Activated naive CD4-positive, alpha-beta T cell treated with anti-CD3 and anti-CD28 coated beads, Interleukin-2, amount 50 U/mL, for 24 hours (primary cell): ENCODE measurements at regions not wholly inside any gene's neighbourhood (a gene's known extent, or its start where the extent isn't known, plus 50 kb on each side); places are given as distances from the start of the nearest gene placed in this dataset.

Experiments
- H3K27ac Mint-ChIP-seq: one replicate; pipeline ENCODE4 v1.8.0; 2021; ENCODE audit warnings: mild to moderate bottlenecking, mixed read lengths
- H3K27me3 Mint-ChIP-seq: one replicate; pipeline ENCODE4 v1.8.0; 2021; ENCODE audit warnings: mixed read lengths
- H3K36me3 Mint-ChIP-seq: one replicate; pipeline ENCODE4 v1.8.0; 2021; ENCODE audit warnings: mixed read lengths
- H3K4me1 Mint-ChIP-seq: one replicate; pipeline ENCODE4 v1.8.0; 2021; ENCODE audit warnings: mixed read lengths
- H3K4me3 Mint-ChIP-seq: one replicate; pipeline ENCODE4 v1.8.0; 2021; ENCODE audit warnings: mild to moderate bottlenecking, mixed read lengths
- H3K9me3 Mint-ChIP-seq: one replicate; pipeline ENCODE4 v1.8.0; 2021; ENCODE audit warnings: mixed read lengths

DNA sequence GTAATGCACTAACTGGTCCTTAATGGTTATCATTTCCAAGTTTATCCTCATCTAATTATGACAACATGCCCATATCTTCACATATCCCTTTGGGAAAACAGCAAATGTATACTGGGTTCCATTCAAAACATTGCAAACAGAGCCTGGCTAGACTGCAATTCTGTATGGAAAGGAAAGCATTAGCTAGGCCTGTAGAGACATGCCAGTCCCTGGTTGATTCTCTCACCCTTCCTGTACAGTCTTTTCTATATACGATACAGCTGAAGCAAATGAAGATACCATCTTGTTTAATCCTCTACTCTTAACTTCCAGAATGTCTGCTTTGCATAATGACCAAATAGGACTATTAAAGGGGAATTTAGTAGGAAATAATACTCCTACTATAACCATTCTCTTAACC lies 294.4 kb upstream of the MC4R start:
- no peak overlapping the region for H3K4me3 Mint-ChIP-seq
- no peak overlapping the region for H3K27ac Mint-ChIP-seq
- H3K9me3 Mint-ChIP-seq: no peaks in the 10 kb centered on the region
- no peaks in the 10 kb centered on the region for H3K4me1 Mint-ChIP-seq
- H3K27me3 Mint-ChIP-seq: no peaks in the 10 kb centered on the region
- no peaks in the 10 kb centered on the region for H3K36me3 Mint-ChIP-seq

DNA sequence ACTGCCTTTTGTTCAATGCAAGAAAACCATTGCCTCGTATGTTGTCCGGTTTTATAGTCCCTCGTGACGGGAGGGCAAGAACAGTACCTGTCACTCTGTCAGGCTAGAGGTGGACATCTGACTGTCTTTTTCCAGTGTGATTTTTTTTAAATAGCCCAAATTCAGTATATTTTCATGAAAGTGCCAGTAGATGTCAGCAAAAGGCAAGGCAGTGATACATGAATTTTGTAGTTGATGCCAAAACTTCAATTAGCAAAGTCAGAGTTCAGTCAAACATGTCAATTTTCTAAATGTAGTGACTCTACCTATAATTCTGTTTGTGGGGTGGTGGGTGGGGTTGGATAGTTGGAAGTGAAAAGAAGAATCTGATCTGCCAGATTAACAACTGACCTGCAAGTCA lies 296.0 kb upstream of the MC4R start:
- no peak overlapping the region for H3K27ac Mint-ChIP-seq
- no peaks in the 10 kb centered on the region for H3K9me3 Mint-ChIP-seq
- no peaks in the 10 kb centered on the region for H3K27me3 Mint-ChIP-seq
- H3K4me3 Mint-ChIP-seq: no peak overlapping the region
- H3K36me3 Mint-ChIP-seq: no peaks in the 10 kb centered on the region
- no peaks in the 10 kb centered on the region for H3K4me1 Mint-ChIP-seq

DNA sequence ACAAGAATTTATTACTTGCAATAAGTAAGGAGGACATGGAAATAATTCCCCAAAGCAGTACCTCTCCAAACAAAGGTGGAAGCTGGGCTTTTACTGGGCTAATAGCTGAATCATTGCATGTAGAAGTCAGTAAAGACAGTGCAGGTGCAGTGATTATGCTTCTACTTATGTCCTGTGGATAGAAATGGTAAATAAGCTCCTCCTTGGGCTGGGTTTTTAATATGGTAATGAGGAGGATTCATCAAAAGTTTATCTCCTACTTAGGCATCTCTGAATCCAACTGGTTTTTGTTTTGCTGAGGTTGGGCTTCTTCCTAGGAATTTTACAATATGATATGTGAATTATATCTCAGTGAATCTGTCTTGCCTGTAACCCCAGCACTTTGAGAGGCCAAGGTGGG lies 297.4 kb upstream of the MC4R start:
- Mint-ChIP-seq H3K36me3 (no peaks in the 10 kb centered on the region), H3K27ac (no peak overlapping the region), H3K27me3 (no peaks in the 10 kb centered on the region), H3K4me3 (no peak overlapping the region), H3K9me3 (no peaks in the 10 kb centered on the region), H3K4me1 (no peaks in the 10 kb centered on the region)

DNA sequence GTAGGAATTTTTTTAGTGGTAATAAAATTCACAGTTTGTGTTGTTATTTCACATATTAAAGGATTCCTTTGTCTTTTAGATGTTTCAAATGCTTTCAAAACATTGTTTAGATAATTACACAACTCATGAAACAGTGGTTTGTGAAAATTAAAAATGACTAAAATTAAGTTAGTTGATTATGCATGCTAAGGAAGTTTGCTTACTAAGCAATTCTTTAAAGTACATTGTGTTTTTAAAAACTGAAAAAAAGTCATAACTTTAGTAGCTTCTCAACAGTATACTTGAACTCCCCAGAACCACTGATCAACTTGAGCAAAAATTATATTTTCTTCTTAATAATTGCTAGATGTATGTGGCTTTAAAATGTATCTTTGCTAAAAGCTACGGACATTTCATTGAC lies 298.4 kb upstream of the MC4R start:
- no peak overlapping the region for H3K4me3 Mint-ChIP-seq
- no peak overlapping the region for H3K27ac Mint-ChIP-seq
- H3K27me3 Mint-ChIP-seq: no peaks in the 10 kb centered on the region
- no peaks in the 10 kb centered on the region for H3K9me3 Mint-ChIP-seq
- H3K4me1 Mint-ChIP-seq: no peaks in the 10 kb centered on the region
- no peaks in the 10 kb centered on the region for H3K36me3 Mint-ChIP-seq

DNA sequence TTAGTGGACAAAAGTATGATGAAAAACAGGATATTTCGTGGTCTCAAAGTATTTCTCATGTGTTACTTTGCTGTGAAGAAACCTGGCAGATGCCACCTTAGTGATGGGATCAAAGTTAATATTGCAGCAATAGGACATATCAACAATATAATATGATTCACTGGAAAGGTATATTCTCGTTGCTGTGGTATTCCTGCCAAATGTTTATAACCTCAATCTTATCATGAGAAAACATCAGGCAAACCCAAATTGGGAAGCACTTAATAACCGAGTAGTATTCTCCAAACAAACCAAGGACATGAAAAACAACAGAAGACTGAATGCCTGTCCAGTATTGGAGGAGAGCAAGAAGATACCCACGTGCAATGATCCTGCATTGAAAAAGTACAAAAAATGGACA lies 302.6 kb upstream of the MC4R start:
- no peaks in the 10 kb centered on the region for H3K4me1 Mint-ChIP-seq
- H3K27me3 Mint-ChIP-seq: no peaks in the 10 kb centered on the region
- H3K9me3 Mint-ChIP-seq: no peaks in the 10 kb centered on the region
- H3K27ac Mint-ChIP-seq: no peak overlapping the region
- H3K4me3 Mint-ChIP-seq: no peak overlapping the region
- no peaks in the 10 kb centered on the region for H3K36me3 Mint-ChIP-seq

DNA sequence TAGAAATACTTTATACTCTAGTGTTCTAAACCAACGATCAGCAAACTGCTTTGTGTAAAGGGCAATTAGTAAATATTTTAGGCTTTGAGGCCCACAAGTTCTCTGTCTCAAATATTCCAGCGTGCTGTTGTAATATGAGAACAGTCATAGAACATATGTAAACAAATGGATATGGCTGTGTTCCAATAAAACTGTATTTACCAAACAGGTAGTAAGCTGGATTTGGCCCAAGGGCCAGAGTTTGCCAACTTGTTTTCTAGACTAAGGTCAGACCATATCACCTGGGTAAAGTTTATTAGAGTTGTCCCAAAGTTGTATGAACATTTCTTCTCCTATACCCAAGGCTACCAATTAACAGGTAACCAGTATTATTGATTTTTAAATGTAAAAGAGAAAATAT lies 303.2 kb upstream of the MC4R start:
- no peaks in the 10 kb centered on the region for H3K36me3 Mint-ChIP-seq
- no peak overlapping the region for H3K27ac Mint-ChIP-seq
- H3K27me3 Mint-ChIP-seq: no peaks in the 10 kb centered on the region
- H3K4me3 Mint-ChIP-seq: no peak overlapping the region
- H3K9me3 Mint-ChIP-seq: no peaks in the 10 kb centered on the region
- no peaks in the 10 kb centered on the region for H3K4me1 Mint-ChIP-seq

DNA sequence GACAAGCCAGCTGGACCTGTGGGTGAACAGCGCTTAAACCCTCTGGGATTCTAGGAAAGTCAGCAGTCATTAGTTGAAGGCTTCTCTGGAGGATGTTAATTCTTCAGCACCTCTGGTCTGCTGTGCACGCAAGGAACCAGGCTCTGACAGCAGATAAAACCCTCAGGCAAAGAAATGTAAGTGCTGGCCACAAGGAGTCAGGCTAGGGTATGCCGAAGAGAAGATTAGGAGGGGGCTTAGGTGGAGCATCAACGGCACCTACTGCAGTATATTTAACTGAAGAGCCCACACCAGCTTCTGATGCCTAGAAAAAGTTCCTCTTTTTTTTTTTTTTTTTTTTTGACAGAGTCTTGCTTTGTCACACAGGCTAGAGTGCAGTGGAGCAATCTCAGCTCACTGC lies 304.2 kb upstream of the MC4R start:
- Mint-ChIP-seq H3K4me3 (no peak overlapping the region), H3K27ac (no peak overlapping the region), H3K36me3 (no peaks in the 10 kb centered on the region), H3K4me1 (no peaks in the 10 kb centered on the region), H3K27me3 (no peaks in the 10 kb centered on the region), H3K9me3 (no peaks in the 10 kb centered on the region)

DNA sequence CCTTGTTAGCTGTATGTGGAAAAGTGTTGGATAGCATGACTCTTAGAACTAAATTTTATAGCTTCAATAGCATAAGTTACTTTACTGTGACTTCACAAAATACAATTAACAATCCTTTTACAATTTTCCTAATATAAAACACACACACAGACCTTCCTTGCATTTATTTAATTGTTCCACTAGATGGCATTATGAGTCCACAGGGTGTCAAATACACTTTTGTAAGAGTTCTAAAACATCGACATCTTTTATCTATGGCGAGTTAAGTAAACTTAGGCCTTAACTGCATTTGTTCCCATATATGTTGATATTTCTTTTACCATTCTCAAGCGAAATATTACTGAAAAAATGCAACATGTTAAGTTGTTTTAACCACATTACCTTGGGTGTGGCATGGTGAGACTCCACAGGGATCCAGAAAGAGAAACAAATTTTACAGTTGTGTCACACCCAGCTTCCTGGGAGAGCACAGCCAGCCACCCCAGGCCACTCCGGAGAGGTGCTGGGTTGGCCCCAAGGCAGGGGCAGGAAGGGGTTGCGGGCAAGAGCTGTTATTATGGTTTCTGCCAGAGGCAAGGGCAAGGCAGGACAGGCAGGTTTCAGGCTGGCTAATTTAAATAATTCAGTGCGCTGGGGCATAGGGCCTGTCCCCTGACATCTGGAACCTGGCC lies 312.4 kb upstream of the MC4R start:
- Mint-ChIP-seq H3K27ac (no peak overlapping the region), H3K36me3 (no peaks in the 10 kb centered on the region)

DNA sequence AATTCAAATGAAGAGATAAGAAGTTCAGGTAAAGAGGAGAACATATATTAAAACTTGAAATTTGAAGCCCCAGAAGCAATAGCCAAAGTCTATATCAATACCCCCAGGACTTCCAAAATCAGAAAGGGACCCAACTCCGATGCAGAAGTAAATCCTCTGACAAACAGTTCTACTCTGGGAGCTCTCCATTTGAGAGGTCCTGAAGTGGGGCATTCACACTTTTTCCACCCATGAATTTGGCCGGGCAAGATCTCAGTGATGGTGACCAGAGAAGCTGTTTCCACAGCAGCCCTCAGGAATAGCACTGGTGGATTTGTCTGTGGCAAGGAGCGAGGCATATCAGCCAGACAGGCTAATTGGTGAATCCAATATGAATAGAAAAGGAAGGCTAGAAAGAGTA lies 313.6 kb upstream of the MC4R start:
- Mint-ChIP-seq H3K9me3 (no peaks in the 10 kb centered on the region), H3K27me3 (no peaks in the 10 kb centered on the region), H3K4me3 (no peak overlapping the region), H3K27ac (no peak overlapping the region), H3K36me3 (no peaks in the 10 kb centered on the region), H3K4me1 (no peaks in the 10 kb centered on the region)

More for the DNA sequence above, 312.4 kb upstream of the MC4R start:
- Mint-ChIP-seq H3K27me3 (no peaks in the 10 kb centered on the region), H3K4me3 (no peak overlapping the region), H3K9me3 (no peaks in the 10 kb centered on the region), H3K4me1 (no peaks in the 10 kb centered on the region)

DNA sequence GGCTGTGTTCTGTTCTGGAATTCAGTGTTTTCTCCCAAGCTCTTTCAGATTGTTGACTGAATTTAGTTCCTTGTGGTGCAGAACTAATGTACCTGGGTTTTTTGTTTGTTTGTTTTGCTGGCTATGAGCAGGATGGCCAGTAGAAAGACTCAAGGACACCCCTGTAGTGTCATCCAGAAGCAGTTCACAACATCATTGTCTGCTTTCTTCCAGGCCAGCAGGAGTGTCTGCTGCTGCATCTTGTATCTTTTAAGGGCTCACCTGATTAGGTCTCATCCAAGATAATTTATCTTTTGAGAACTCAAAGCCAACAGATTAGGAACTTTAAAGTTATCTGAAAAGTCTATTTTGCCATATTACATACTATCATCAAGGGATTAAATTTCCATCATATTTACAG lies 318.5 kb upstream of the MC4R start:
- Mint-ChIP-seq H3K9me3 (no peaks in the 10 kb centered on the region), H3K27me3 (no peaks in the 10 kb centered on the region), H3K4me1 (no peaks in the 10 kb centered on the region), H3K4me3 (no peak overlapping the region), H3K27ac (no peak overlapping the region), H3K36me3 (no peaks in the 10 kb centered on the region)

DNA sequence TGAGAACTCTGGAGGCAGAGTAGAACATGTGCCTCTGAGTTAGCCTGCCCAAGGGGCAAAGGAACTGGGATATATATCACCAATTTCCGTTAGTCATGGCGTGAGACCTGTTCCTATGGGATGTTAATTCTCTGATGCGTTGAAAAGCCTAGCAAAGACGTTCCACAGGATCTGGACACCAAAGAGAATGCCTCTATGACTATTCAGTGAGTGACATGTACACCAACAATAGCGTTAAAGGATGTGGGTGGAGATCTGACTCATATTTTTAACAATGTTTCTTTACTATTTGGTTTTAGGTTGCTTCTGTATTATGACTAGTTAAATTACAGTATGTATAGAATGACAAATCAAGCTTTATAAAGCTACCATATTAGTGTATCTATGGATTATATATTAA lies 320.9 kb upstream of the MC4R start:
- Mint-ChIP-seq H3K4me1 (no peaks in the 10 kb centered on the region), H3K27me3 (no peaks in the 10 kb centered on the region), H3K4me3 (no peak overlapping the region), H3K9me3 (no peaks in the 10 kb centered on the region), H3K36me3 (no peaks in the 10 kb centered on the region), H3K27ac (no peak overlapping the region)

DNA sequence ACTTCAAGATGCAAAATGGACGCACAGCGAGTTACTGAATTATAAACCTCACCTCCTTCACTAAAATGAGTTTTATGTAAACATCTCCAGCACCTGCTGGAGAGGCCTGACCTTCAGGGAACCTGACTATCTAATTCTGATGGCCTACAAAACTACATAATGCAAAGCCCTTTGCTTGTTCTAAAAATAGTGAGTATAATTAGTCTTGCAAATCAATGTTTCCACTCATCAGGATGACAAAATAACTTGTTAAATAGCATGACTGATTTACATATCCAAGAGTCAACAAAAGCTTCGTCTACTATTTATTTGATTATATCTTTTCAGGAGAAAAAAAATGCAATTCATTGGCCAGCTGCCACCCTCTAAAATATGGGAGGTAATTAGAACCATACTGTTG lies 326.3 kb upstream of the MC4R start:
- Mint-ChIP-seq H3K27ac (no peak overlapping the region), H3K4me3 (no peak overlapping the region), H3K4me1 (no peaks in the 10 kb centered on the region), H3K36me3 (no peaks in the 10 kb centered on the region), H3K27me3 (no peaks in the 10 kb centered on the region), H3K9me3 (no peaks in the 10 kb centered on the region)

DNA sequence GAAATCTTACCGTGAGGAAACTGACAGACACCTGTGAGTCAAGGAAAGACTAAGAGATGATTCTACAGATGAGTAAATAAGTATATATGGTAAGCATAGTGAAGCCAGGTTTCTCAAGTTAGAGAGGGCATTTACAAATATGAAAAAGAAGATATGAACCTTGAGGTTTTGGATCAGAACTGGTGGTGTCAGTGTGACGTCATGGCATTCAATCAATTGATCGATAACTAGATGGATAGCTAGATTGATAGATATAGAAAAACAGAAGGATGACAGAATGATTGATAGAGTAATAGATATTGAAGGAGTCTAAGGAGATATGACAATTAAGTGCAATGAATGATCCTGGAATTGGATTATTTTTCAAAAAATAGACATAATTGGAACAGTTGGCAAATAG lies 350.2 kb upstream of the MC4R start:
- H3K4me1 Mint-ChIP-seq: no peaks in the 10 kb centered on the region
- H3K36me3 Mint-ChIP-seq: no peaks in the 10 kb centered on the region
- no peaks in the 10 kb centered on the region for H3K9me3 Mint-ChIP-seq
- no peak overlapping the region for H3K4me3 Mint-ChIP-seq
- no peaks in the 10 kb centered on the region for H3K27me3 Mint-ChIP-seq
- no peak overlapping the region for H3K27ac Mint-ChIP-seq

DNA sequence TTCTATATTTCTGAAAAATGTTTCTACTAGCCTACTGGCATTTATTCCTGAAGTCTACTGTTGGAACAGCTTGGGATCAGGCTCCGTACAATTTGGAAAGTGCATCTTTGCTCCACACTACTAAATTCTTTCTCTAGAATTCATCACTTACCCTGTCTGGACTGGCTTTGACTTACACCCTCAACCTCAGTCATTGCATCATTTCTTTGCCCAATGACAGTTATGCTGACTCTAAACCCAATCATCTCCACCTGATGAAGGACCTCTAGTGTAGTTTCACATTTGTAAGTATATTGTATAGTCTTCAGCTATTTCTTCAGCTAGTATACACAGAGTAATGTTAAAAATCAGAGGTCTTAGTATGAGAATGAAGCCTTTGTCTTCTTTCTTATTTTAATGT lies 359.6 kb upstream of the MC4R start:
- H3K9me3 Mint-ChIP-seq: no peaks in the 10 kb centered on the region
- H3K36me3 Mint-ChIP-seq: no peaks in the 10 kb centered on the region
- H3K27me3 Mint-ChIP-seq: no peaks in the 10 kb centered on the region
- H3K4me1 Mint-ChIP-seq: no peaks in the 10 kb centered on the region
- H3K27ac Mint-ChIP-seq: no peak overlapping the region
- no peak overlapping the region for H3K4me3 Mint-ChIP-seq

DNA sequence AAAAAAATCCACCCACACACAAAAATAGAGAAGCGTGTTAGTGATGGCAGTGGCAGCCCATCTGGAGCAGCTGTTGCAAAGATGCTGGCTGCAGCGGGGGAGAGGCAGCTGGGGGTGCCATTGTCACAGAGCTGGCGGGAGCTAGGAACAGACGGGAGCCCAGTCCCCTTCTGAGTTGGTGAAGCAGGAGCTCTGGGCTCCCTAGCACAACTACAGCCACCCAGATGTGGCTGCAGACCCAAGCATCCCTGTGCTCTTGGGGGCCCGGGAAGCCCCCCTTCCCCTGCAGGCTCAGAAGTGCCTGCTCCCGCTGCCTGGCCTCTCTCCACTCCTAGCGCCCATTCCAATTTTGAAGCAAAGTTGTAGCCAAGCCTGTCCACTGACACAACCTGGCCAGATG lies 366.6 kb upstream of the MC4R start:
- H3K4me3 Mint-ChIP-seq: no peak overlapping the region
- no peaks in the 10 kb centered on the region for H3K4me1 Mint-ChIP-seq
- H3K27me3 Mint-ChIP-seq: no peaks in the 10 kb centered on the region
- no peaks in the 10 kb centered on the region for H3K9me3 Mint-ChIP-seq
- no peak overlapping the region for H3K27ac Mint-ChIP-seq
- H3K36me3 Mint-ChIP-seq: no peaks in the 10 kb centered on the region

DNA sequence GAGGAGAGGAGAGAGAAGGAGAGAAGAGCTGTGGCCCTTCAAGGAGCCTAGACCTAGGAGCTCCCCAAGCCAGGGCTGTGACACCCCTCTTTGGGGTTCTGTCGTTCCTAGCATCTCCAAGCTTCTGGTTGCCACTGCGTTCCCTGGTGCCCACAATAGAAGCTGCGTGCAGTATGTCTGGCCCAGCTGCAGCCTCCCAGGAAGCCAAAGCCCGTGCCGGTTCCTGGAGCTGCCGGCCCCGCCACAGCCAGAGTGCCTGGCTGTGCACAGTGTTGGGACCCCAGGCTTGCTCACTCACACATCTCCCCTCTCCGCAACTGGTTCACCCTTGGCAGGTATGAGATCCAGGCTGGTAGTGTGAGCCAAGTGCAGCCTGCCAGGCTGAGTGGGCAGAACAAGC lies 367.7 kb upstream of the MC4R start:
- Mint-ChIP-seq H3K9me3 (no peaks in the 10 kb centered on the region), H3K27ac (no peak overlapping the region)

DNA sequence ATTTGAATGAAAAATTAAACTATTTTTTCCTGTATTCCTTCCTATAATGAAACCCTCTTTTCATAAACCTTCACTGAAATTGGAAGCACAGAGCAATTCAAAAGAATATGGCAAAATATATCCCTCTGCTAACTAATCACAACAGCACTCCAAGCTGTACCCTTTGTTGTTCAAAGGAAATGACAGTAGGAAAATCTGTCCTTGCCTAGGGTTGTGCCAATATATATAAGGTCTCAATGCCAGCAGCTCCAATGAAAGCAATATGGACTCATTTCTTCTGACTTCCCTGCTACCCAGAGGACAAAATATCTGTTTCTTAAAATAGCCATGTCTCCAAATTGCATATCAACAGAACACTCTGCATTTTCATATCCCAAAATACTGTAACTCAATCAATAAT lies 373.9 kb upstream of the MC4R start:
- Mint-ChIP-seq H3K27me3 (no peaks in the 10 kb centered on the region), H3K9me3 (no peaks in the 10 kb centered on the region), H3K4me3 (no peak overlapping the region), H3K36me3 (no peaks in the 10 kb centered on the region), H3K4me1 (no peaks in the 10 kb centered on the region), H3K27ac (no peak overlapping the region)

More for the DNA sequence above, 367.7 kb upstream of the MC4R start:
- Mint-ChIP-seq H3K4me1 (no peaks in the 10 kb centered on the region), H3K27me3 (no peaks in the 10 kb centered on the region), H3K4me3 (no peak overlapping the region), H3K36me3 (no peaks in the 10 kb centered on the region)
